ENCODE measurements at regions not wholly inside any gene's neighbourhood (a gene's known extent, or its start where the extent isn't known, plus 50 kb on each side); places are given as distances from the start of the nearest gene placed in this dataset.
"Not testable (repeated sequence)": the region's sequence is repeated elsewhere in the genome, so short reads cannot be mapped to it uniquely, and the experiment has no call there.

DNA sequence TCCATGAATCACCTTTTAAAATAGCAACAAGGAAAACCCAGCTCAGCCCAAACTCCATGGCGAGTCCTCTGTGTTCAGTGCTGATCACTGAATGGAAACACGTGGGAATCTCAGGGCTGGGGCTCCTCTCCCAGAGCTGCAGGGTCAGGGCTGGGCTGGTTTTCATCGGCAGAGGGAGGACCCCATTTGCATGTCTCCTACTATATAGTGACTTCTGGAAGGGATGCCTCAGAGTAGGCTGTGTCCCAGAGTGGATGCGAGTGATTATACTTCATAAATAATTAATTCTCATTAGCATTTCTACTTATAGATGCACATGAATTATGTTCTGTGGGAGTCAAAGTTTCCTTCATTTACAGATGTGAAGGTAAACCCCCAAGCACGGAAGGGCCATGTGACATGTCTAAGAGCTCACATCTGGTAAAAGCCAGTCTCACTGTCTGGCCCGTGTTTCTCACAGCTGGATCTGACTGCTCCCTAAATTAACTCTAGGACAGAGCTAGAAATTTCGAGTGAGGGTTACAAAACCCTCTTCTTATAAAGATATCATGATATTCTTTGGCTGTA lies 685.0 kb downstream of the TMEM121 start:
- H3K9me3 ChIP-seq (ENCODE audit: insufficient read depth, low read depth, low read length), result peaks cover 96% of the 10 kb centered on the region
- no peak overlapping the region for H3K9ac ChIP-seq (ENCODE audit: low read depth, low read length)
- no peaks in the 10 kb centered on the region for H3K36me3 ChIP-seq (ENCODE audit: insufficient read depth, low read length)
- no peak overlapping the region for H3K27ac ChIP-seq (ENCODE audit: low read depth, low read length)
- no peaks in the 10 kb centered on the region for H3K4me1 ChIP-seq (ENCODE audit: insufficient read depth, low read length)
- no peak overlapping the region for H3K4me3 ChIP-seq (ENCODE audit: low read length)
- H3K27me3 ChIP-seq (ENCODE audit: insufficient read depth, low read length), result no peaks in the 10 kb centered on the region
- 68% methylated on average over 5 of the region's 7 CpGs for WGBS

GRCh38 chr14:106215229-106215628 lies 688.8 kb downstream of the TMEM121 start:
- Histone ChIP-seq H3K4me1 (ENCODE audit: insufficient read depth, low read length) (no peaks in the 10 kb centered on the region), H3K9ac (ENCODE audit: low read depth, low read length) (no peak overlapping the region), H3K36me3 (ENCODE audit: insufficient read depth, low read length) (no peaks in the 10 kb centered on the region), H3K4me3 (ENCODE audit: low read length) (no peak overlapping the region), H3K9me3 (ENCODE audit: insufficient read depth, low read depth, low read length) (peaks cover 98% of the 10 kb centered on the region), H3K27me3 (ENCODE audit: insufficient read depth, low read length) (no peaks in the 10 kb centered on the region), H3K27ac (ENCODE audit: low read depth, low read length) (no peak overlapping the region)
- WGBS, result 33% methylated on average over 2 of the region's 2 CpGs

- no peaks in the 10 kb centered on the region for H3K4me1 ChIP-seq (ENCODE audit: insufficient read depth, low read length)
- peaks cover 95% of the 10 kb centered on the region for H3K9me3 ChIP-seq (ENCODE audit: insufficient read depth, low read depth, low read length)
- no peaks in the 10 kb centered on the region for H3K27me3 ChIP-seq (ENCODE audit: insufficient read depth, low read length)
- H3K4me3 ChIP-seq (ENCODE audit: low read length), result no peak overlapping the region
- no peak overlapping the region for H3K27ac ChIP-seq (ENCODE audit: low read depth, low read length)
- H3K9ac ChIP-seq (ENCODE audit: low read depth, low read length), result no peak overlapping the region
- 55% methylated on average over 1 of the region's 1 CpG for WGBS
- no peaks in the 10 kb centered on the region for H3K36me3 ChIP-seq (ENCODE audit: insufficient read depth, low read length)
Observed at GRCh38 chr14:106216679-106217078, 690.3 kb downstream of the TMEM121 start.

DNA sequence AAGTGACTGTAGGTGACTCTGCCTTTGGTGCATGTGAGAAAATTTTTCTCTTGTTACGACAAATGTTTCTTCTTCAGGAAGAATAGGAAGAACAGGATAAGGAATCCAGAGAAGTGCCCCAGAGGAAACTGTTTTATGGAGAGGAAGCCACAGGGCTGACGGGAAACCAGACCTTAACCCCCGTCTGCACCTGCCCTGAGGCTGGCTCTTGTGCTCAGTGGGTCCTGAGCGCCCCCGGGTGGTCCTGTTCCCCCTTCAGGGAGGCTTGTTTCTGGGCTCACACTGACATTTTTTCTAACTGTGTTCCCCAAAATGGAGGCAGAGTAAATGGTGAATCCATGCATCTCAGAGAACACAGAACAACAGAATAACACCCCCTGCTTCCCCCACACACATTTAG lies 691.8 kb downstream of the TMEM121 start:
- Histone ChIP-seq H3K4me1 (ENCODE audit: insufficient read depth, low read length) (no peaks in the 10 kb centered on the region), H3K36me3 (ENCODE audit: insufficient read depth, low read length) (no peaks in the 10 kb centered on the region), H3K9me3 (ENCODE audit: insufficient read depth, low read depth, low read length) (peaks cover 94% of the 10 kb centered on the region), H3K4me3 (ENCODE audit: low read length) (no peak overlapping the region), H3K27ac (ENCODE audit: low read depth, low read length) (no peak overlapping the region), H3K9ac (ENCODE audit: low read depth, low read length) (no peak overlapping the region), H3K27me3 (ENCODE audit: insufficient read depth, low read length) (no peaks in the 10 kb centered on the region)
- 82% methylated on average over 5 of the region's 5 CpGs for WGBS

DNA sequence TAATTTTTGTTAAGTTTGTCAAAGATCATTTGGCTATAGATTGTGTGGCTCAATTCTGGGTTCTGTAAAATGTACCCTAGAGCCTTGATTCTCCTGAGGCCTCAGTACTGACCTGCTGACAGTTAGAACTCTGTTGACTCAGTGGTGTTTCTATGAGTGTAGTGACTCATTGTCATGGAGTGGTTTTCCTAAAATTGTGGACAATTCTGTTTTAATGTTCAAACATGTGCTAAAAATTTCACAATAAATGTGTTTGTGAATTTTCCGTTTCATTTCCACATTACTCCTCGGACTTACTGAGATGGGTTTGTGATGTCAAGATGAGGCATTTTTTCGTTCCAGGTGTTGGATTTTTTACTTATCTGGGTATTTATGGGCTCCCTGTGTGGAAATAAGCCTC lies 695.9 kb downstream of the TMEM121 start:
- Histone ChIP-seq H3K36me3 (ENCODE audit: insufficient read depth, low read length) (no peaks in the 10 kb centered on the region), H3K27ac (ENCODE audit: low read depth, low read length) (no peak overlapping the region), H3K4me3 (ENCODE audit: low read length) (no peak overlapping the region), H3K27me3 (ENCODE audit: insufficient read depth, low read length) (no peaks in the 10 kb centered on the region), H3K9me3 (ENCODE audit: insufficient read depth, low read depth, low read length) (peaks cover 95% of the 10 kb centered on the region), H3K4me1 (ENCODE audit: insufficient read depth, low read length) (no peaks in the 10 kb centered on the region), H3K9ac (ENCODE audit: low read depth, low read length) (no peak overlapping the region)
- 90% methylated on average over 2 of the region's 3 CpGs for WGBS

DNA sequence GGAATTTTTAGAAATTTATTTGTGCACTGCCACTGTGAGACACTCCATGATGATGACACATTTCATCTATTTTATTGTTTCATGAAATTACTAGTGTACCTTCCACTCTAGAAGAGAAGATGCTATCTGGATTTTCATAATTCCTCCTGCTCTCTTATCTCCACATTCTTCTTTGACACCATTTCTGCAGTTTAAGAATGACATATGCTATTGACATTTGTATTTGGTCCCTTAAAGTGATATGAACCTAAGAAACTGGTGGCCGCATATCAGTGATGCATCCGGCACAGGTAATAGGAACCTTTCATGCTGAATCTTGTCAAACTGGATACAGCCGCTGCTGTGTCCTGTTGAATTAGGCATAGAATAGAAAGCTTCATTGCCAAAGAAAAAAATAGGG lies 696.3 kb downstream of the TMEM121 start:
- Histone ChIP-seq H3K27me3 (ENCODE audit: insufficient read depth, low read length) (no peaks in the 10 kb centered on the region), H3K27ac (ENCODE audit: low read depth, low read length) (no peak overlapping the region), H3K9me3 (ENCODE audit: insufficient read depth, low read depth, low read length) (peaks cover 95% of the 10 kb centered on the region), H3K9ac (ENCODE audit: low read depth, low read length) (no peak overlapping the region), H3K4me1 (ENCODE audit: insufficient read depth, low read length) (no peaks in the 10 kb centered on the region), H3K4me3 (ENCODE audit: low read length) (no peak overlapping the region), H3K36me3 (ENCODE audit: insufficient read depth, low read length) (no peaks in the 10 kb centered on the region)
- WGBS, result 93% methylated on average over 3 of the region's 3 CpGs

GRCh38 chr14:106227793-106228192 lies 701.4 kb downstream of the TMEM121 start:
- H3K9ac ChIP-seq (ENCODE audit: low read depth, low read length), result no peak overlapping the region
- H3K4me1 ChIP-seq (ENCODE audit: insufficient read depth, low read length), result no peaks in the 10 kb centered on the region
- H3K27me3 ChIP-seq (ENCODE audit: insufficient read depth, low read length), result no peaks in the 10 kb centered on the region
- no peak overlapping the region for H3K27ac ChIP-seq (ENCODE audit: low read depth, low read length)
- WGBS, result 82% methylated on average over 10 of the region's 10 CpGs
- no peaks in the 10 kb centered on the region for H3K36me3 ChIP-seq (ENCODE audit: insufficient read depth, low read length)
- H3K4me3 ChIP-seq (ENCODE audit: low read length), result no peak overlapping the region
- H3K9me3 ChIP-seq (ENCODE audit: insufficient read depth, low read depth, low read length), result peaks cover 93% of the 10 kb centered on the region

DNA sequence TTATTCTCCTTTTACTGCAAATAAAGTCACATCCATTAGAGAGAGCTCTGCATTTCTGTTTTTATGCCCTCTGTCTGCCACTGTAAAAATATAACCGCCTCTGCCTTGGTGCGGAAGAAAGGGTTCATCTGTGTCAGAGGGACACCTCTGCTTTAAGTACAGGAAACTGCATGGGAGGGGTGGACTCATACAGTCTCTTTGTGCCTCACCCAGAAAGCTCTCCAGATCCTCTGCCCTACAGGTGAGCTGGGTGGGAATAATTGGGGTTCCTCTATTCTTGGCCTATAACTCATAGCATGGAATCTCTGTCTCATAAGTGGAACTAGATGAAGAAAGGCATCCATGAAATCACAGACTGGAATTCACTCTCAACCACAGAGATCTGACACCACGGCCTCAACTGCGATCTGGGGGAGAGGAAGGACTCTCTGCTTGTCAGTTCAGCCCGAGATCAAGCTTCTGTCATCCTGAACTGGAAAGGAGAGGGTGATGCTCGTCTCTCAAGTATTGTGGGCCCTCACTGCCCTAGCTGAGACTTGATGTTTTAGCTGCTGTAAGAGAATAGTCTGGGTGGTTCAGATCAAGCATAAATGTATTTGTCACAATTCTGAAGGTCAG lies 702.3 kb downstream of the TMEM121 start:
- Histone ChIP-seq H3K4me3 (ENCODE audit: low read length) (no peak overlapping the region), H3K27me3 (ENCODE audit: insufficient read depth, low read length) (no peaks in the 10 kb centered on the region), H3K36me3 (ENCODE audit: insufficient read depth, low read length) (no peaks in the 10 kb centered on the region), H3K9ac (ENCODE audit: low read depth, low read length) (no peak overlapping the region), H3K27ac (ENCODE audit: low read depth, low read length) (no peak overlapping the region), H3K4me1 (ENCODE audit: insufficient read depth, low read length) (no peaks in the 10 kb centered on the region), H3K9me3 (ENCODE audit: insufficient read depth, low read depth, low read length) (peaks cover 93% of the 10 kb centered on the region)
- WGBS, result 87% methylated on average over 6 of the region's 6 CpGs

DNA sequence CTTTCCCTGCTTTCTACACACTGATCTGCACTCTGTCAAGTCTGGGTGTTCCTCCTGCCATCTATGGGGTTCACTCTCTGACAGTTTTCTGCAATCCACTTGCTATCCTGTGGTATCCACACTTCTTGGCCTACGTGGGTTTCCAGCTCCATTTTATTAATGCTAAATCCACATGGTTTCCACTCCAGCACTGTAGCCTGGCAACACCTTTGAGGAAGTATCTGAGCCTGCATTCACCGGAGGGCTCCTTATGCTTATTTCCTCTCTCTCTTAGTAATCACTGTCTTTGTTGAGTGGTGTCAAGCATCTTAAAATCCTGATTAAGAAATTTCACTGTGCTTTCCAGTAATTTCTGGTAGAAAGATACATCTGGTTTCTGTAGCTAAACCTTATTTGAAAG lies 703.7 kb downstream of the TMEM121 start:
- Histone ChIP-seq H3K27ac (ENCODE audit: low read depth, low read length) (no peak overlapping the region), H3K4me3 (ENCODE audit: low read length) (no peak overlapping the region), H3K27me3 (ENCODE audit: insufficient read depth, low read length) (no peaks in the 10 kb centered on the region), H3K9me3 (ENCODE audit: insufficient read depth, low read depth, low read length) (peaks cover 85% of the 10 kb centered on the region), H3K4me1 (ENCODE audit: insufficient read depth, low read length) (no peaks in the 10 kb centered on the region), H3K36me3 (ENCODE audit: insufficient read depth, low read length) (no peaks in the 10 kb centered on the region), H3K9ac (ENCODE audit: low read depth, low read length) (no peak overlapping the region)
- 50% methylated on average over 2 of the region's 2 CpGs for WGBS

DNA sequence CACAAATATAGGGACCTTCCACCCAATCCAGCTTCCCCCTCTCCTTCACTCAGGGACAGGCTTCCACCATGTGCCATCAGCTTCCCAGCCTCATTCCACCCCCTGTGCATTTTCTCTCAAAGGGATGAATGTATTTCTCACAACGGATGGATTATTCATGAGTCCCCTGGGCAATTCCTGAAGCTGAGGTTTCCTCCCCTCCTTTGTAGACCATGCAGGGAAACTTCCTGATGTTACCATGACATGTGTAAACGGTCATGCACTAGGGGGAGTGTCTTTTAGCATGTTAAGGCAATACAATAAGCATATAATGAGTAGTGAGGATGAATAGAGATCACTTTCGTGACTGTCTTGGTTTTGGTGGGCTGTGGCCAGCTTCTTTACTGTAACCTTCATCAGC lies 706.8 kb downstream of the TMEM121 start:
- peaks cover 85% of the 10 kb centered on the region for H3K9me3 ChIP-seq (ENCODE audit: insufficient read depth, low read depth, low read length)
- H3K27ac ChIP-seq (ENCODE audit: low read depth, low read length); H3K36me3 ChIP-seq (ENCODE audit: insufficient read depth, low read length); H3K27me3 ChIP-seq (ENCODE audit: insufficient read depth, low read length); H3K4me3 ChIP-seq (ENCODE audit: low read length); H3K9ac ChIP-seq (ENCODE audit: low read depth, low read length); H3K4me1 ChIP-seq (ENCODE audit: insufficient read depth, low read length): not testable (repeated sequence)
- 71% methylated on average over 3 of the region's 3 CpGs for WGBS

DNA sequence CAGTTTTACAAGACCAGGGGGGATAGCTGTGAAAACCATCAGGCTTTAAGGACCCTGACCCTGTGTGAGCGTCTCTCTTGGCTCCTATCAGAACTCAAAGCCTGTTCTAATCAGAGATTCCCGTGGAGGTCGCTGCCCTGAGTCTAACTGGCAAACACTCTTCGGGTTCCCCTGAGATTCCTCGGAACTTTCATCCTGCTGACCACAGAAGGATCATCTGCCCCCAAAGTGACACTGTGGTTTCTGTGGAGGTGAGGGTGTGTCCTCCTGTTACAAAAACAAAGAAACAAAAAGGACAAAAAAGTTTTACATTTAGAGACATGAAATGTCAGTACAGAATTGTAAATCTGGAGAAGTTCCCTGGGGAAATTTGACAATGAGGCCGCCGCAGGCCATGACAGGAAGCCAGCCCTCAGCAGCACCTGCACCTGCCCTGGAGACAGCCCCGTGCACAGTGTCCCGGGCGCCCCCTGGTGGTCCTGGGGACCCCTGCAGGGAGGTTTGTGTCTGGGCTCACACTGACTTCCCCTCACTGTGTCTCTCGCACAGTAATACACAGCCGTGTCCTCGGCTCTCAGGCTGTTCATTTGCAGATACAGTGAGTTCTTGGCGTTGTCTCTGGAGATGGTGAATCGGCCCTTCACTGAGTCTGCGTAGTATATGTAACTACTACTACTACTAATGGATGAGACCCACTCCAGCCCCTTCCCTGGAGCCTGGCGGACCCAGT lies 708.3 kb downstream of the TMEM121 start:
- H3K9ac ChIP-seq (ENCODE audit: low read depth, low read length); H3K4me3 ChIP-seq (ENCODE audit: low read length); H3K36me3 ChIP-seq (ENCODE audit: insufficient read depth, low read length); H3K4me1 ChIP-seq (ENCODE audit: insufficient read depth, low read length); H3K27ac ChIP-seq (ENCODE audit: low read depth, low read length); H3K27me3 ChIP-seq (ENCODE audit: insufficient read depth, low read length): not testable (repeated sequence)
- H3K9me3 ChIP-seq (ENCODE audit: insufficient read depth, low read depth, low read length), result peaks cover 86% of the 10 kb centered on the region
- 83% methylated on average over 12 of the region's 17 CpGs for WGBS

Data from HUES64 (cell line).